ENCODE measurements at regions not wholly inside any gene's neighbourhood (a gene's known extent, or its start where the extent isn't known, plus 50 kb on each side); places are given as distances from the start of the nearest gene placed in this dataset.

- peak; percentile 56; the same call in 1 of the 2 replicates for TF ChIP-seq CEBPB (IDR thresholded peaks at IDR 0.05; ENCODE audit: borderline replicate concordance, low read depth, low read length)
- TF ChIP-seq, protein P1, sequence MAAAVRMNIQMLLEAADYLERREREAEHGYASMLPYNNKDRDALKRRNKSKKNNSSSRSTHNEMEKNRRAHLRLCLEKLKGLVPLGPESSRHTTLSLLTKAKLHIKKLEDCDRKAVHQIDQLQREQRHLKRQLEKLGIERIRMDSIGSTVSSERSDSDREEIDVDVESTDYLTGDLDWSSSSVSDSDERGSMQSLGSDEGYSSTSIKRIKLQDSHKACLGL (CRISPR knock-in tag; IDR thresholded peaks at IDR 0.05) = no peak
- Histone ChIP-seq H3K27me3 (ENCODE audit: control insufficient read depth in 1 of 2, insufficient read depth in 2 of 2, low read length in 2 of 2) (peaks cover 0 to 3% of the 10 kb centered on the region in 2 experiments; a peak in 1 of 5 replicates), H3K79me2 (ENCODE audit: insufficient read depth, low read length) (no peaks in the 10 kb centered on the region), H3K4me1 (ENCODE audit: insufficient read depth, low read length) (no peaks in the 10 kb centered on the region), H3K27ac (ENCODE audit: extremely low read length, insufficient read depth, low read length) (no peak overlapping the region), H4K20me1 (ENCODE audit: insufficient read depth, low read length) (no peaks in the 10 kb centered on the region), H3K4me3 (replicated peaks in 1 of 3; ENCODE audit: insufficient read depth in 1 of 3, low read depth in 2 of 3, low read length in 3 of 3) (no peak overlapping the region), H3K9ac (ENCODE audit: insufficient read depth, low read depth, low read length) (no peak overlapping the region), H3K4me2 (ENCODE audit: low read depth, low read length) (no peak overlapping the region), H3K9me3 (ENCODE audit: low read length) (no peaks in the 10 kb centered on the region), H2AFZ (ENCODE audit: low read length) (no peak overlapping the region), H3K36me3 (replicated peaks in 1 of 2; ENCODE audit: control insufficient read depth in 1 of 2, insufficient read depth in 2 of 2, low read length in 2 of 2) (no peaks in the 10 kb centered on the region)
- DNase-seq (ENCODE audit: low spot score) (no peak), ATAC-seq (no peak), FAIRE-seq (no peak)
- ChIA-PET POLR2A (no interaction called here), CTCF (ENCODE audit: low intra/inter-chr PET ratio, low total read pairs) (no interaction called here)
- BruUV-seq (replicated peaks) = no TSS peak
- intact Hi-C loops (cut with micrococcal nuclease; ENCODE audit: unreplicated experiment) = no loop called here
- in situ Hi-C loops (cut with HindIII; ENCODE audit: extremely low pct_ligation_motif_present, low pct_unique_long_range_greater_than_20kb) = no loop called here
Observed at GRCh38 chr21:35361988-35362387, 312.9 kb upstream of the RUNX1 start.

GRCh38 chr21:35360870-35361570 is 311.9 kb upstream of the RUNX1 start:
- Histone ChIP-seq H3K36me3 (replicated peaks in 1 of 2; ENCODE audit: control insufficient read depth in 1 of 2, insufficient read depth in 2 of 2, low read length in 2 of 2) (no peaks in the 10 kb centered on the region), H2AFZ (ENCODE audit: low read length) (no peak overlapping the region)
- CTCF ChIA-PET (ENCODE audit: low intra/inter-chr PET ratio, low total read pairs) = no interaction called here
- TF ChIP-seq YEATS4 (CRISPR knock-in tag; IDR thresholded peaks at IDR 0.05; ENCODE audit: borderline replicate concordance) = no peak
- TF ChIP-seq TEAD2 (CRISPR knock-in tag; IDR thresholded peaks at IDR 0.05) = no peak
- TF ChIP-seq, protein P2, sequence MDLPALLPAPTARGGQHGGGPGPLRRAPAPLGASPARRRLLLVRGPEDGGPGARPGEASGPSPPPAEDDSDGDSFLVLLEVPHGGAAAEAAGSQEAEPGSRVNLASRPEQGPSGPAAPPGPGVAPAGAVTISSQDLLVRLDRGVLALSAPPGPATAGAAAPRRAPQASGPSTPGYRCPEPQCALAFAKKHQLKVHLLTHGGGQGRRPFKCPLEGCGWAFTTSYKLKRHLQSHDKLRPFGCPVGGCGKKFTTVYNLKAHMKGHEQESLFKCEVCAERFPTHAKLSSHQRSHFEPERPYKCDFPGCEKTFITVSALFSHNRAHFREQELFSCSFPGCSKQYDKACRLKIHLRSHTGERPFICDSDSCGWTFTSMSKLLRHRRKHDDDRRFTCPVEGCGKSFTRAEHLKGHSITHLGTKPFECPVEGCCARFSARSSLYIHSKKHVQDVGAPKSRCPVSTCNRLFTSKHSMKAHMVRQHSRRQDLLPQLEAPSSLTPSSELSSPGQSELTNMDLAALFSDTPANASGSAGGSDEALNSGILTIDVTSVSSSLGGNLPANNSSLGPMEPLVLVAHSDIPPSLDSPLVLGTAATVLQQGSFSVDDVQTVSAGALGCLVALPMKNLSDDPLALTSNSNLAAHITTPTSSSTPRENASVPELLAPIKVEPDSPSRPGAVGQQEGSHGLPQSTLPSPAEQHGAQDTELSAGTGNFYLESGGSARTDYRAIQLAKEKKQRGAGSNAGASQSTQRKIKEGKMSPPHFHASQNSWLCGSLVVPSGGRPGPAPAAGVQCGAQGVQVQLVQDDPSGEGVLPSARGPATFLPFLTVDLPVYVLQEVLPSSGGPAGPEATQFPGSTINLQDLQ (CRISPR knock-in tag; IDR thresholded peaks at IDR 0.05) = no peak
- TF ChIP-seq HMG20A (CRISPR knock-in tag; IDR thresholded peaks at IDR 0.05; ENCODE audit: borderline replicate concordance) = no peak
- no peak for TF ChIP-seq FOXM1 (CRISPR knock-in tag; IDR thresholded peaks at IDR 0.05)
- TF ChIP-seq ZMYM2 (CRISPR knock-in tag; IDR thresholded peaks at IDR 0.05) = no peak
- no peak for TF ChIP-seq THRA (CRISPR knock-in tag; IDR thresholded peaks at IDR 0.05; ENCODE audit: borderline replicate concordance)
- TF ChIP-seq E2F1 (CRISPR knock-in tag; IDR thresholded peaks at IDR 0.05) = no peak
- TF ChIP-seq AHR (CRISPR knock-in tag; IDR thresholded peaks at IDR 0.05) = no peak
- TF ChIP-seq KAT2B (IDR thresholded peaks at IDR 0.05; ENCODE audit: borderline replicate concordance, low read depth, low read length) = no peak
- TF ChIP-seq ZNF234 (CRISPR knock-in tag; conservative IDR thresholded peaks at IDR 0.05) = no peak
- no peak for TF ChIP-seq PHF8 (CRISPR knock-in tag; IDR thresholded peaks at IDR 0.05)

More at GRCh38 chr21:35360870-35361570, 311.9 kb upstream of the RUNX1 start:
- Histone ChIP-seq H3K27ac (ENCODE audit: extremely low read length, insufficient read depth, low read length) (no peak overlapping the region), H3K27me3 (ENCODE audit: control insufficient read depth in 1 of 2, insufficient read depth in 2 of 2, low read length in 2 of 2) (peaks cover 0 to 3% of the 10 kb centered on the region in 2 experiments; a peak in 1 of 5 replicates), H4K20me1 (ENCODE audit: insufficient read depth, low read length) (no peaks in the 10 kb centered on the region), H3K4me1 (ENCODE audit: insufficient read depth, low read length) (no peaks in the 10 kb centered on the region), H3K4me3 (replicated peaks in 1 of 3; ENCODE audit: insufficient read depth in 1 of 3, low read depth in 2 of 3, low read length in 3 of 3) (no peak overlapping the region), H3K4me2 (ENCODE audit: low read depth, low read length) (no peak overlapping the region), H3K79me2 (ENCODE audit: insufficient read depth, low read length) (no peaks in the 10 kb centered on the region), H3K9me3 (ENCODE audit: low read length) (no peaks in the 10 kb centered on the region), H3K9ac (ENCODE audit: insufficient read depth, low read depth, low read length) (no peak overlapping the region)
- POLR2A ChIA-PET = no interaction called here
- in situ Hi-C loops (cut with HindIII; ENCODE audit: extremely low pct_ligation_motif_present, low pct_unique_long_range_greater_than_20kb) (no loop called here), intact Hi-C loops (cut with micrococcal nuclease; ENCODE audit: unreplicated experiment) (no loop called here)
- DNase-seq (ENCODE audit: low spot score) (no peak), ATAC-seq (no peak), FAIRE-seq (no peak)
- 19% methylated on average over 6 of the region's 6 CpGs for WGBS (ENCODE audit: low lambda C conversion rate)
- no TSS peak for BruUV-seq (replicated peaks)

Measured in HepG2 (cell line).